Lower leg skin (tissue), 3 donors: ENCODE measurements at regions not wholly inside any gene's neighbourhood (a gene's known extent, or its start where the extent isn't known, plus 50 kb on each side); places are given as distances from the start of the nearest gene placed in this dataset.

Experiments
- CTCF ChIP-seq, 3 donors: fragments of 450-650 bp; IDR thresholded peaks; one replicate each; pipeline ENCODE4 v1.5.1; 2016; ENCODE audit warnings: antibody characterized with exemption in 3 of 3, mild to moderate bottlenecking in 3 of 3, moderate library complexity in 2 of 3
- POLR2A ChIP-seq, 2 donors: fragments of 450-650 bp; IDR thresholded peaks; one replicate each; pipeline ENCODE4 v1.6.1; 2016 to 2017; ENCODE audit warnings: antibody characterized with exemption in 2 of 2, mild to moderate bottlenecking in 1 of 2, moderate library complexity in 1 of 2

- TF ChIP-seq CTCF (IDR thresholded peaks at IDR 0.05) (no peak), POLR2A (IDR thresholded peaks at IDR 0.05) (no peak)
These were observed 339.0 kb upstream of the CTNND2 start for GRCh38 chr5:12242950-12243888.
